Panc1 (cell line): ENCODE measurements at regions not wholly inside any gene's neighbourhood (a gene's known extent, or its start where the extent isn't known, plus 50 kb on each side); places are given as distances from the start of the nearest gene placed in this dataset.

Source experiments
- POLR2AphosphoS5 ChIP-seq: IDR thresholded peaks from 2 replicates; pipeline ENCODE4 v1.6.1; 2012; ENCODE audit warnings: mild to moderate bottlenecking, low read depth, low read length, moderate library complexity
- SIN3A ChIP-seq: IDR thresholded peaks from 2 replicates; pipeline ENCODE4 v1.6.1; 2012; ENCODE audit warnings: low read depth, mild to moderate bottlenecking, low read length, moderate library complexity, borderline replicate concordance; ENCODE audit not compliant: insufficient read depth
- TF ChIP-seq, protein P1 (sequence below): fragments of 450-650 bp; IDR thresholded peaks from 2 replicates; pipeline ENCODE4 v1.5.1; 2017; ENCODE audit warnings: mild to moderate bottlenecking
- TF ChIP-seq, protein P2 (sequence below), 2 experiments: IDR thresholded peaks; 2 replicates each; pipeline ENCODE4 v1.6.1; 2011 to 2012; ENCODE audit warnings: low read depth in 2 of 2, control low read depth in 1 of 2, low read length in 1 of 2, mild to moderate bottlenecking in 1 of 2, moderate library complexity in 1 of 2; ENCODE audit not compliant: insufficient read depth in 1 of 2

- TF ChIP-seq, protein P1, sequence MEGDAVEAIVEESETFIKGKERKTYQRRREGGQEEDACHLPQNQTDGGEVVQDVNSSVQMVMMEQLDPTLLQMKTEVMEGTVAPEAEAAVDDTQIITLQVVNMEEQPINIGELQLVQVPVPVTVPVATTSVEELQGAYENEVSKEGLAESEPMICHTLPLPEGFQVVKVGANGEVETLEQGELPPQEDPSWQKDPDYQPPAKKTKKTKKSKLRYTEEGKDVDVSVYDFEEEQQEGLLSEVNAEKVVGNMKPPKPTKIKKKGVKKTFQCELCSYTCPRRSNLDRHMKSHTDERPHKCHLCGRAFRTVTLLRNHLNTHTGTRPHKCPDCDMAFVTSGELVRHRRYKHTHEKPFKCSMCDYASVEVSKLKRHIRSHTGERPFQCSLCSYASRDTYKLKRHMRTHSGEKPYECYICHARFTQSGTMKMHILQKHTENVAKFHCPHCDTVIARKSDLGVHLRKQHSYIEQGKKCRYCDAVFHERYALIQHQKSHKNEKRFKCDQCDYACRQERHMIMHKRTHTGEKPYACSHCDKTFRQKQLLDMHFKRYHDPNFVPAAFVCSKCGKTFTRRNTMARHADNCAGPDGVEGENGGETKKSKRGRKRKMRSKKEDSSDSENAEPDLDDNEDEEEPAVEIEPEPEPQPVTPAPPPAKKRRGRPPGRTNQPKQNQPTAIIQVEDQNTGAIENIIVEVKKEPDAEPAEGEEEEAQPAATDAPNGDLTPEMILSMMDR = no peak
- TF ChIP-seq, protein P2, sequence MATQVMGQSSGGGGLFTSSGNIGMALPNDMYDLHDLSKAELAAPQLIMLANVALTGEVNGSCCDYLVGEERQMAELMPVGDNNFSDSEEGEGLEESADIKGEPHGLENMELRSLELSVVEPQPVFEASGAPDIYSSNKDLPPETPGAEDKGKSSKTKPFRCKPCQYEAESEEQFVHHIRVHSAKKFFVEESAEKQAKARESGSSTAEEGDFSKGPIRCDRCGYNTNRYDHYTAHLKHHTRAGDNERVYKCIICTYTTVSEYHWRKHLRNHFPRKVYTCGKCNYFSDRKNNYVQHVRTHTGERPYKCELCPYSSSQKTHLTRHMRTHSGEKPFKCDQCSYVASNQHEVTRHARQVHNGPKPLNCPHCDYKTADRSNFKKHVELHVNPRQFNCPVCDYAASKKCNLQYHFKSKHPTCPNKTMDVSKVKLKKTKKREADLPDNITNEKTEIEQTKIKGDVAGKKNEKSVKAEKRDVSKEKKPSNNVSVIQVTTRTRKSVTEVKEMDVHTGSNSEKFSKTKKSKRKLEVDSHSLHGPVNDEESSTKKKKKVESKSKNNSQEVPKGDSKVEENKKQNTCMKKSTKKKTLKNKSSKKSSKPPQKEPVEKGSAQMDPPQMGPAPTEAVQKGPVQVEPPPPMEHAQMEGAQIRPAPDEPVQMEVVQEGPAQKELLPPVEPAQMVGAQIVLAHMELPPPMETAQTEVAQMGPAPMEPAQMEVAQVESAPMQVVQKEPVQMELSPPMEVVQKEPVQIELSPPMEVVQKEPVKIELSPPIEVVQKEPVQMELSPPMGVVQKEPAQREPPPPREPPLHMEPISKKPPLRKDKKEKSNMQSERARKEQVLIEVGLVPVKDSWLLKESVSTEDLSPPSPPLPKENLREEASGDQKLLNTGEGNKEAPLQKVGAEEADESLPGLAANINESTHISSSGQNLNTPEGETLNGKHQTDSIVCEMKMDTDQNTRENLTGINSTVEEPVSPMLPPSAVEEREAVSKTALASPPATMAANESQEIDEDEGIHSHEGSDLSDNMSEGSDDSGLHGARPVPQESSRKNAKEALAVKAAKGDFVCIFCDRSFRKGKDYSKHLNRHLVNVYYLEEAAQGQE (IDR thresholded peaks at IDR 0.05; ENCODE audit: insufficient read depth in 1 of 2, low read depth in 2 of 2, low read length in 1 of 2) = no peak
- TF ChIP-seq POLR2AphosphoS5 (no peak), SIN3A (no peak)
Observed at GRCh38 chr11:123356539-123356938, 73.5 kb upstream of the GRAMD1B start.
